GM21786 (cell line): ENCODE measurements at regions not wholly inside any gene's neighbourhood (a gene's known extent, or its start where the extent isn't known, plus 50 kb on each side); places are given as distances from the start of the nearest gene placed in this dataset.
"Not testable (repeated sequence)": the region's sequence is repeated elsewhere in the genome, so short reads cannot be mapped to it uniquely, and the experiment has no call there.

ENCODE experiments used
- ATAC-seq: cut with Tn5 transposase; IDR thresholded peaks from one replicate; pipeline ENCODE4 v1.9.1; 2021; ENCODE audit not compliant: unreplicated experiment

DNA sequence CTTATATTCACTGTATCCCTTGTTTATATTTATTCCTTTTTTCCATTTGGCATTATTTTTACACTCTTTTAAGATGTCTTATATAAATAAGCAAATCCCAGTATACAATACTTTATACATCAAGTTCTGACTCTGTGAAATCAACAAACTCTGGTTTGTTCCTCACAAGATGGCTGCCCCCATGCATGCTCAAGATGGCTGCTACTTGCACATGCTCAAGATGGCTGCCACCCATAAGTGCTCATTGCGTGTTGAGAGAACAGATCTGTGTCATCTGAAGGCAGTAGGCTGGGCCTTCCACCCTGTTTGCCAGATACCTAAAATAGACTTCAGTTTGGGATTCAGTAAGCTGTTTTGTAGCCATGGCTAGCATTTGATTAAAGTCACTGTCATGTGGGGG is 666.2 kb downstream of the TYW1 start:
- no peak for ATAC-seq

DNA sequence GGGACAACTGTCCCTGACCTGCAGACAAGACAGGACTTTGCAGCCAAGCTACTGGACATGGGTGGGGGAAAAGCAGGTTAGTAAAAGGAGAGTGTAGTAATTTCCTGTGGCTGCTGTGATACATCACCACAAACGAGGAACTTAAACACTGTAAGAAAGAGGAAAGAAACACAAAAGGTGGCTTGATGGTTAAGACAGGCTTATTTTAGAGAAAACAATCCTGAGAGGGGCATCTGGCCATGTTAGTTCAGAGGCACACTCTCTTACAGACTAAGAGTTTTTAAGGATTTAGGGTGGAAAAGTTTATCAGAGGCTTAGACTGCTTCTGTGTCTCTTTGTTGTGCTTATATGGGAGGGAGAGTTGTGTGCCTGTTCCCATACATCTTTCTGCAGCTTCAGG is 667.0 kb downstream of the TYW1 start:
- no peak for ATAC-seq

DNA sequence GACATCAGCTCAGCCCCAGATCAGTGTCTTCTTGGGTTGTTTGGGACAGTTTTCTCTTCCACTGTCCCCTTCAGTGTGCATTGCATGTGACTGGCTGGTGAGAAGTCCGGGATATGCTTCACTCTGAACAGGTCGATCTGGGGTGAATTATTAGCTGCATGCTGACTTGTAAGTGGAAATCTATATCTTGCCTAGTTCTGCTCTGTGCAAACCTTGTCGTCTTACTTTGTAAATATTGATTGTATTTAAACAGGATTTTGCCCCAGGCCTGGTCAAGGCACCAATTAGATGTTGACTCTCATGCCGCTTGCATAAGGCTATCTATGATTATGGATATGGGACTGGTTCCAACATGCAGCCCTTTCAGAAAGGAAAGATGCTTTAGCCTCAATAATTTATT is 669.7 kb downstream of the TYW1 start:
- not testable (repeated sequence) for ATAC-seq

DNA sequence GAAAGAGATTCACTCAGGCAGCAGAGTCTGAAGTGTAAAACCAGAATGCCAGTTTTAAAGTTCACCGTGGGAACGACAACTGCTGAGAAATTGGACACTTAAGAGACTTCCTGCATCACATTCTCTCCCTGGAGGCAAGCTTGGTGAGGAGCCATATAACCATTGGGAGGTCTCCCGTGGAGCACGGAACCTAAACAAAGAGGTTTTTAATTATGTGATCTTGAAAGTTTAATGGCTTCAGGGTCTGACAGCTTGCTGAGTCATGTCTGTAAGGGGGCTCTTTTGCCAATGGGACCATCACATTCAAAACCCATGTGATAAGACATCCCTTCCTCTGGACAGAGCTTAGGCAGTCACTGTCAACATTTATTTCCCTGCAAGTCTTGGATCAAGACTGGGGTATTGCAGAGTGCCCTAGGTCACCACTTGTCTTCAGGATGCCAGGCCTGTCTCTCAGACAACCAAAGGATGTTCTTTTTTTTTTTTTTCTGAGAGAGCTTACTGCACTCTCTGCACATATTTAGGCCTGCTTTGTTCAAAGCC is 674.4 kb downstream of the TYW1 start:
- ATAC-seq: no peak

DNA sequence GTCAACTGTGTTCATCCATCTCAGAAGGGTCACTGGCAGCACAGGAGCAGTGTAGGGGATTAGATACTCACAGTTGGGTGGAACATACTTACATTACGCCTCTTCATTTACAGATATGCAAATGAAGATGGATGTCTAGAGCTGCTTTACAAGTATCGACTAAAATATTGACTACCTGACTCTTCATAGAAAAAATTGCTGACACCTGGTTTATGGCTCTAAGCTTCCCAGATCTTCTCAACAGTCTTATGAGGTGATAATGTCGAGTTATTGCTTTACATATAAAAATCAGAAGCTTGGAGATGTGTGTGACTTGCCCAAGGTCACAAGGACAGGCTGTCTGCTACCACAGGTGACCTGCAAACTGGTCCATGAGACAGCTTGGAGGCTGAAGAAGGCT is 677.2 kb downstream of the TYW1 start:
- ATAC-seq: no peak

DNA sequence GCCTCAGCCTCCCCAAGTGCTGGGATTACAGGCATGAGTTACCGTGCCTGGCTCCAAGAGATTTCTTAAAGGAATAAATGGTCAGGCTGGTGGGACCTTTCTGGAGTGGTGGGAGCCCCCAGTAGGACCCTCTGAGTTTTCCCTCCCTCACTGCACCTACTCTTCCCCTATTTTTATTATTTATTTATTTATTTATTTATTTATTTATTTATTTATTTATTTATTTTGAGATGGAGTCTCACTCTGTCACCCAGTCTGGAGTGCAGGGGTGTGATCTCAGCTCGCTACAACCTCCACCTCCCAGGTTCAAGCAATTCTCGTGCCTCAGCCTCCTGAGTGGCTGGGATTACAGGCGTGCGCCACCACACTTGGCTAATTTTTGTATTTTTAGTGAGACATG is 678.2 kb downstream of the TYW1 start:
- not testable (repeated sequence) for ATAC-seq

DNA sequence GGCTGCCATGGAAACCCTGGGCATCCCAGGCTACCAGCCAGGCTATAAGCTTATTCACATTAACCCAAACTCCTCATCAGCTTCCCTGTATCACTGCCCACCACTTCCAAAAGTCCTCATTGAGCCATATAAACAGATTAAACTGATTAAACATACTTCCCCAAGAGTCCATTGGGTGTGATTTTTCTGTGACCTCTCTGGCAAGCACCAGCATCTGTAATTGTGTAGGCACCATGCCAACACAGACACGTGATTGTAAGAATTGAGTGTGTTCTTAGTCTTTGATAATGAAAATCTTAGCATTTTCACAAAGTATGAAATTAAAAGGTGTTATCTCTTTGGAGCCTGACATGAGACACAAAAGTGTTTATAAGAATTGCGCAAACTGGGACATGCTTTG is 679.3 kb downstream of the TYW1 start:
- ATAC-seq: no peak

DNA sequence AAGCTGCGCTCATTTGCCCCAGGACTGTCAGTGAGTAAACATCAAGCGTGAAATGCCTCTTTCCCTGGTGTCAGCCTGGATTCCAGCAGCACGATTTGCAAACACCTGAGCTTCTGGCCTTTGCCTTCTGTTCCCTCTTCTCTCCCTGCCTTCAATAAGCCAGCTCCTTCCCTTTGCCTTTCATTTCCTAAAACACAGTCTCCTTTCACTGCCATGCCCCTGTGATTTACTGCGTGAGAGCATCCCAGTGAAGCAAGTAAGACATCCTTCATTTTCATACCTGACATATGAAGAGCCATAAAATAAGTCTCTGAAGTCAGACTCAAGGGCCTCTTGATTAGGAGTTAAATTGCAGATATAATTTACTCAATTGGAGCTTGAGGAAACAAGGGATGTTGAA is 681.8 kb downstream of the TYW1 start:
- ATAC-seq: no peak

DNA sequence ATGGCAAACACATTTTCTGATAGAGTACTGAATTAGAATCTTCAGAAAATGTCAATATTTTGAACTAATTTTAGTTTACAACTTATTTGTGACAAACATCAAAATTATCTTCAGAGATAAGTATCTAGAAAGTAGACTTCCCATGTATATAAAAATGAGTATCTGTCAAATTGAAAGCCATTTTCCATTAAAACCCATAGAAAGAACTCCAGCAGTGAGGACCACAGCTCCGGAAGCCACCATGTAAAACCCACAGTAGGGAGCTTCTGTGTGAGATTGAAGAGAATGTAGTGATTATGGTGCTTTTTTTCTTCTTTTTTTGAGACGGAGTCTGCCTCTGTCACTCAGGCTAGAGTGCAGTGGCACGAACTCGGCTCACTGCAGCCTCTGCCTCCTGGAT is 687.0 kb downstream of the TYW1 start:
- no peak for ATAC-seq

DNA sequence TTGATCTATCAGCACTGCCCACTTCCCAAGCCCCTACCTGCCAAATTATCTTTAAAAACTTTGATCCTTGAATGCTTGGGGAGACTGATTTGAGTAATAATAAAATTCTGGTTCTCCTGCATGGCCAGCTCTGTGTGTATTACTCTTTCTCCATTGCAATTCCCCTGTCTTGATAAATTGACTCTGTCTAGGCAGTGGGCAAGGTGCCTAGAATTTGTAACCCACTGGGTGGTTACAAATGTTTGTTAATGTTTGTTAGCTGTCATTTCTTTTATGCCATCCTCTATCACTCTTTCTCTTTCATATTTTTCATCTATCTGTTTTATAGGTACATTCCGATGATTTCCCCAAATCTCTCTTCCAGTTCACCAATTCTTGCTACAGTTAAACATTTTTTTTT is 694.1 kb downstream of the TYW1 start:
- ATAC-seq: no peak

DNA sequence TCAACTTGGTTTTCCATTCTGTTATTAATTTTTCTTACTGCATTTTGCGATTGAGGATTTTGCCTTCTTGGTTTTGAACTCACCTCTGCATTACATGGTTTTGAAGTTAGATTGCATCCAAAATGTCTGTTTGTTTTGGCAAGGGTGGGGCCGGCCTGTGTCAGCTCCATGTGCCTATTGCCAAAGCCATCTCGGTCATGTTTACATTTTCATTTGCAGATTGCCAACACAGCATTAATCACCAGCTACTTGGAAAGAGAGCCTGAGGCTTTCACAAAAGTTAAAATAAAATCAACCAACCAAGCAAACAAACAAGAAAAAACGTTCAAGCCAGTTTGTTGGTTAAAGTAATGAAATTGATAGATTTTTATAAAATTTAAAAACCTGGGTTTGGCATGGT is 695.8 kb downstream of the TYW1 start:
- ATAC-seq: no peak

DNA sequence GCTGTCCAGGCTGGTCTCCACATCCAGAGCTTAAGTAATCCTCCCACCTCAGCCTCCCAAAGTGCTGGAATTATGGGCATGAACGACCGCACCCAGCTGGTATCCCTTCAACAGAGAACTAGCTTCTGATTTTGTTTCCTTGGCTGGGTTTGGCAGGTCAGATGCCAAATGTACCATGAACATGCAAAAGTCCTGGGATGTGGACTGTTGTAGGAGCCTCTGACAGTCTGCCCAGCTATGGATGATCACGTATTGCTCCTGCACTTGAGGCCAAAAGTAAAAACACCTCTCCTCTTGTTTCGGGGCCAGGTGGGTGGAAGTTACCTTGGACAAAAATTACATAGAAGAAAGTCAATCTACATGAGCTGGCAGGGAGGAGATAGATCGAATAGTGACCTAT is 699.5 kb downstream of the TYW1 start:
- ATAC-seq: no peak

DNA sequence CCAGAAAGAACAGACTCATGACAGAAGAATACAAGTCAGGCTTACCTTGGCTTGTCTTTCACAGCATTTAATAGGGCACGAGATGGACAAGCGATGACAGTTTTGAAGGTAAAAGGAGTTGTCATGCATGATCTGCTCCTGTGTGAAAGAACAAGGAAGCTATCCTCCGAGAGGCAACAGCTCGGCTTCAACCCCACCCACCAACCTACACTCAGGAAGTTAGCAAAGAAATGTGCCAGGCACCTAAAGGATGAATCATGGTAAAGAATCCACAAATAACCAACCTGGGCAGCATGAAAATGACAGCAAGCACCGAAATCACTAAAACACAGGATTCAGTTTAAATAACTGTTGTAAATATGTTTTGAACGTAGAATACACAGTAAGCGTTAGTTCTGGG is 700.2 kb downstream of the TYW1 start:
- no peak for ATAC-seq

DNA sequence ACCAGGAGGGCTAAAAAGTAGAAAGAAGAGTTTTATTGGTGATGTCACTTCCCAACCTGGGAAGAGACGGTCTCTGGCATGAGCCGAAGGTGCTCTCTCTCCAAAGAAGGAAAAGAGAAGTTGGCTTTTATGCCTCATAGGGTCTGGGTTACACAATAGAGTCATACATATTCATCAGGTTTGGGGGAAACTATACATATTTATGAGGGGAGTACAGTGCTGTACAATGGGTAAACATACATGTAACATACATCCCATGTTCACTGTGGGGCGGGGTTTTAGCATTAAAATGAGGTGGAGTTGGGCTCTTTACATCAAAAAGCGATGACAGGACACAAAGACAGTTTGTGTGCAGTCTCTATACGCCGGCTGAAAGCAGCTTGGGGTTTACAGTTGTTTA is 701.7 kb downstream of the TYW1 start:
- no peak for ATAC-seq

DNA sequence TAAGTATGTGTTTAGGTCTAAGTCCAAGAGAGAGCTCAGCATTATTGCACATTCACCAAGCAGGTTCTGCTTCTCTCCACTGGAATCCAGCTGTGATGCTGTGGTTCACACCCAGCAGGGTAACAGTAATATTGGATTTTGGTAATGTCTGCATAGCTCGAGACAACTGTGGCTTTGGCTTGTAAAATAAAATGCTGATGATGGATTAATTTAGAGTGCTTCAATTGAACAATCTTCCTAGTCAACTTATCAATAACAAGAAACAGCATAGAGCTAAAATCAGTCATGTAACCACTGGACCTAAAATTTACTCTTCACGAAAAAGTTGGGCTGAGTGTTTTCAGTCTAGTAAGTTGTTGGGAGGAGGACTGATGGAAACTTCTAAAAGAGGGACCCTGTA is 709.2 kb downstream of the TYW1 start:
- ATAC-seq: no peak

DNA sequence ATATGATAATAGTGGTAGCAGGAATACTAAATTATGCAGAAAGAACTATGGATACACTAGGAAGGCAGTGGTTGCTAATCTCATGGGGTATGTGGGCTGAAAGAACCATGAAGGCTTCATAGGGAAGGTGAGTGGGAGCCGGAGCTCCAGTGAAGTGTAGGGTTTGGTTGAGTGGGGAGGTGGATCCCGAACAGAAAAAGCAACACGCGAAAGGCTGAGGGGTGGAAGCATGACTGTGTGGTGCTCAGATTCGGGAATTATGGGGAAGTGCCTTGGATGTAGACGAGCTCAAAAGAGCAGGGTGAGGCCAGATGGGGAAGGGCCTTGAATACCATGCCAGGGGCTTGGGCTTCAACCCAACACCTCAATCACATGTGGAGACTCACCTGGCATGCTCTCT is 715.1 kb downstream of the TYW1 start:
- ATAC-seq: no peak

DNA sequence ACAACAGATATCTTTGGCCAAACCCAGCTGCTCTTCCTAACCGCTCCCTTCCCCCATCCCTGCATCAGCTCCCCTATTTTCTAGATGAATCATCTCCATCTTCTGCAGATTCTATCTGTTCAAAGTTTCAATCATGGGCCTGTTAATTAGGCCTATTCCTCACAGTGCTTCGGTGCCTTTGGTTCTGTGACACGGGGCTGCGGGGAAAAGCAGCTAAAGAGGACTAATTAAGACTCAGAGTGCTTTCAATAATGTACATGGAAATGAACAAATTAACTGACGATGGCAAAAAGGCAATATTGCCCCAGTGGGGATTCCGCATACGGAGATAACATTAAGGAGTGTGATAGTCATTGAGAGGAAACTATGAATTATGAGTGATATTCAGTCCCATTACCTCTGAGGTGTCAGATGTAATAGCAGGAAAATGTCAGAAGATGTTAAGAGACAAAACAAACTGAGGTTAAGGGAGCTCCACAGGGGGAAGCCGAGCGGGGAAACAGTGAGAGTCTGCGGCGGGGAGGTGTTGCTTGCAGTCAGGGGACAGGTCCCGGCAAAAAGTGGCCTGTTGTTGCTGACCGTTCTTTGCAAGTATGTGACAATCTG is 716.9 kb downstream of the TYW1 start:
- no peak for ATAC-seq

DNA sequence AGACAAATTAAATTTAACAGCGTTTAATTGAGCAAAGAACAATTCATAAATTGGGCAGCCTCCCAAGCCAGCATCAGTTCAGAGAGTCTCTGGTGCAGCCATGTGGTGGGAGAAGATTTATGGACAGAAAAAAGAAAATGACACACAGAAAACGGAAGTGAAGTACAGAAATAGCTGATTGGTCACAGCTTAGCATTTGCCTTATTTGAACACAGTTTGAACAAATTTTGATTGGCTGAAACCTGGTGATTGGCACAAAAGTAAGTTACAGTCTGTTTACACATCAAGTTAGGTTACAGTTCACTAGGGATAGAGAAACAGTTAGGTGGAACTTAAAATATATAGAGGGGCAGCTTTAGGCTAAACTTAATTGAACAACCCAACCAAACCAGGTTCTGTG is 720.1 kb downstream of the TYW1 start:
- no peak for ATAC-seq

DNA sequence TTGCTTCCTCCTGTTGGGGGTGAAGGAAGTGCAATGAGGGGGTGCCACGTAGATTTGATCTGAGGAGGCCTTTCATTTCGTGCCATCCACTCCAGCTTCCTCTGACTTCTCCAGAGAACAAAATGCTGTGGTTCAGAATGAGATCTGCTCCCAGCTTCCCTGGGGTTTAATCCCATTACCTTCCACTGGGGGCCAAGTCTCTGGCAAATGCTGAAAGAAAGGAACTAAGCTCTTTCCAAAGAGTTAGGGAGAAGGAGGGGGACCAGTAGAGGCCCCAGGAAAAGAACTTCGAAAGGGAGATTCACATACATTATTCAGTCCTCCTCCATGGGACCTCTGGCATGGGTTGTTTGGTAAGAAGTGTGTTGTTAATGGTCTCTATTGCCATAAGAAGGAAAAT is 727.0 kb downstream of the TYW1 start:
- ATAC-seq: no peak

DNA sequence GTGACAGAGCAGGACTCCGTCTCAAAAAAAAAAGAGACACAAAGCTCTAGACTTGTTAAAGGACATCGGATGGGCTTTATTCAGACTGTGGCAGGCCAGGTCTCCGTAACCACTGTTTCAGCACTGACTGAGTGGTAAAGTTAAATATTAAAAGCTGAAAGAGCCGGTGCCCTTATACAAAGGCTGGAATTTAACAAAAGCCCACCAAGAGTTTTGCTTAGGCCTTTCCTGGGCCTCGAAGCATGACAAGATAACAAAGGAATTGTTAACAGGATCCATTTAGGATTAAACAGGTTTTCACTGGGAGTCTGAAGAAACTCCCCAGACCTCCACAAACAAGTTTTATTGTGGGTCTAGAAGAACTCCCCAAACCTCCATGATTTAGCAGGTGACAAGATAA is 727.8 kb downstream of the TYW1 start:
- ATAC-seq: no peak

DNA sequence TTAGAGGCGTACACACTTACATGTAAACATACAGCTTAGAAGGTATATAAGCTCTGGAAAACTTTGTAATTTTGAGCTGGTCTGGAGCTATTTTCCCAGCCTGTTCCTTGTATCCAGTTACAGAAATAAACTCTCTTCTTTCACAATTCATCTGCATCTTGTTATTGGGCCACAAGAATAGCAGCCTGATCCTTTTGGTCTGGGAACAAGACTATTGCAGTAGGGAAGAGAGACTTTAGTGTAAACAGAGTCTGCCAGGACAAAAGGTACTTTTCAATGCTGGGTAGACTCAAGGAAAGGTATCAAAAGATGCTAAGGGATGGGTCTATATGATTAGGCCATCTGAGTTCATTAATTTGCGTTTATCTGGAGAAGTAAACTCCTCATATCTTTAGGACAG is 728.3 kb downstream of the TYW1 start:
- no peak for ATAC-seq

DNA sequence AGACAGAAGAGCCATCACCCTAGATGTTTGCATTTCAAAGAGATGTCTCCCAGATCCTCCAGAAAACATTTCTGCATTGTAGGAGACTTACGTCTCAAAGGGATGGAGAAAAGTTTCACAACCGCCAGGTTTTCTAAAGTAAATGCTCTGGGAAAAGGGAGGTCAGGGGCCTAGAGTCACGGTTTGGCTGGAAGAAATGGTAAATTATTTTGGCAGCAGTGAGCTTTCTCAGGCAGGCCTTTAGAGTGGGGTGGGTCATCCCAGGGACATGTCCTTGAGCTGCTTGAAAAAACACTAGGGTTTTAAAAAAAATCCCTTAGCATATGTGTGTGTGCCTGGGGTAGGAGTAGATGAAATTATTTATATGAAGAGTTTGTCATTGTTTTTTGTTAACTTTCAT is 728.8 kb downstream of the TYW1 start:
- no peak for ATAC-seq

DNA sequence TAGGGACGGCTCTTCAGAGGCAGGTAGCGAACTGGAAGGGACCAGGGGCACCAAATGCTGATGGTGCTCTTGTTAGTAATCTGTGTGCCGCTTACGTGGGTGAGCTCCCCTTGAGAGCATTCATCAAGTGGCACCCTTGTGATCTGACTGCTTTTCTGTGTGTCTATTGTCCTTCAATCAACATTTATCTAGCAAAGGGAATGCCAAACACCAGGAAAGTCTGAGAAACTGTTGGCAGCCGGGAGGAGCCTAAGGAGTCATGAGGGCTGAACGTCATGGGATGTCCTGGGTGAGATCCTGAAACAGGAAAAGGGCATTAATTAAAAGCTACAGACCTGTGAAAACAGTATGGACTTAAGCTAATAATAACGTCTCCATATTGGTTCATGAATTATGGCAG is 733.1 kb downstream of the TYW1 start:
- ATAC-seq: no peak

DNA sequence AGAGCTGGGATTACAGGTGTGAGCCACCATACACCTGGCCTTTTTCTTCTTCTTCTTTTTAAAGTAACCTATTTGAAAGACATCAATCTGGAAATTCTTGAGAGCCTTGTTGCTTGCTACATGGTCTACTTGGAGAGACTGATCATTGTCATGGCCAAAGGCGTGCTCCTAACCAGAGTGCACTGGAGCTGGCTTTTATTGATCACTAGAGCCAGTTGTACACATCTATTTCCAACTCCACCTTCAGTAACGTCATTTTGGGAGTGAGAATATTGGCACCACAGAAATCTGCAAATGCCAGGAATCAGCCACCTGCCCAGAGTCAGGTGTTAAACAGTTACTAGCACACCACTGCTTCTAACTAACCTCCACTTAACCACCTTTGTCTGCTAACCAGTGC is 735.1 kb downstream of the TYW1 start:
- no peak for ATAC-seq
